Osteocyte (in vitro differentiated cells): ENCODE measurements at regions not wholly inside any gene's neighbourhood (a gene's known extent, or its start where the extent isn't known, plus 50 kb on each side); places are given as distances from the start of the nearest gene placed in this dataset.

ENCODE experiments used
- DNase-seq: peaks from one replicate; pipeline ENCODE4 v3.0.0; 2021; ENCODE audit warnings: mixed read lengths; ENCODE audit not compliant: unreplicated experiment; ENCODE audit errors: extremely low spot score
- H3K27ac Mint-ChIP-seq: one replicate; pipeline ENCODE4 v1.8.0; 2021; ENCODE audit warnings: mild to moderate bottlenecking, mixed read lengths; ENCODE audit not compliant: unreplicated experiment
- H3K27me3 Mint-ChIP-seq: one replicate; pipeline ENCODE4 v1.8.0; 2021; ENCODE audit warnings: mixed read lengths; ENCODE audit not compliant: unreplicated experiment
- H3K36me3 Mint-ChIP-seq: one replicate; pipeline ENCODE4 v1.8.0; 2021; ENCODE audit warnings: mixed read lengths; ENCODE audit not compliant: unreplicated experiment
- H3K4me1 Mint-ChIP-seq: one replicate; pipeline ENCODE4 v1.8.0; 2021; ENCODE audit warnings: mixed read lengths; ENCODE audit not compliant: unreplicated experiment
- H3K4me3 Mint-ChIP-seq: one replicate; pipeline ENCODE4 v1.8.0; 2021; ENCODE audit warnings: mild to moderate bottlenecking, moderate library complexity, mixed read lengths; ENCODE audit not compliant: unreplicated experiment
- H3K9me3 Mint-ChIP-seq: one replicate; pipeline ENCODE4 v1.8.0; 2021; ENCODE audit warnings: mixed read lengths; ENCODE audit not compliant: unreplicated experiment
- TF ChIP-seq, protein P1 (sequence below): fragments of 200-600 bp; sonication (generic); IDR thresholded peaks from 2 replicates; pipeline ENCODE4 v1.5.0; 2021; ENCODE audit warnings: antibody characterized with exemption, mild to moderate bottlenecking, moderate library complexity

DNA sequence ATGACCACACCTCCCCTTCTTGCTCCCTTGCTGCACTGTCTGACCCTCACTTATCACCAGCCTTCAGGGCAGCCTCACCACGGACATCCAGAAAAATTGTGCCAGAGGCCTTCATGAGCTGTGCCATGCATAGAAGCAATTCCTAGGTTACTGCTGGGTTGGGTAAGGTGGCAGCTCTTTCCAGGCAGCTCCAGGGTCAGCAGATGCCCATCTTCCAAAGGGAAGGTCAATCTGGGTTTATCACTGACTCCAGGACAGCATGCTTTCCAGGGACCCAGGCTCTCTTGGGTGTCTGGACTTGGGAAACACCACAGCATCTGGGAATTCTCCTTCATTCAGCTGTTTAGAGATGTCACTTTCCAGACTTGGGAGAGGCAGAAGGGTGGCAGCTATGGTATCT lies 188.9 kb upstream of the CXCL12 start:
- TF ChIP-seq, protein P1, sequence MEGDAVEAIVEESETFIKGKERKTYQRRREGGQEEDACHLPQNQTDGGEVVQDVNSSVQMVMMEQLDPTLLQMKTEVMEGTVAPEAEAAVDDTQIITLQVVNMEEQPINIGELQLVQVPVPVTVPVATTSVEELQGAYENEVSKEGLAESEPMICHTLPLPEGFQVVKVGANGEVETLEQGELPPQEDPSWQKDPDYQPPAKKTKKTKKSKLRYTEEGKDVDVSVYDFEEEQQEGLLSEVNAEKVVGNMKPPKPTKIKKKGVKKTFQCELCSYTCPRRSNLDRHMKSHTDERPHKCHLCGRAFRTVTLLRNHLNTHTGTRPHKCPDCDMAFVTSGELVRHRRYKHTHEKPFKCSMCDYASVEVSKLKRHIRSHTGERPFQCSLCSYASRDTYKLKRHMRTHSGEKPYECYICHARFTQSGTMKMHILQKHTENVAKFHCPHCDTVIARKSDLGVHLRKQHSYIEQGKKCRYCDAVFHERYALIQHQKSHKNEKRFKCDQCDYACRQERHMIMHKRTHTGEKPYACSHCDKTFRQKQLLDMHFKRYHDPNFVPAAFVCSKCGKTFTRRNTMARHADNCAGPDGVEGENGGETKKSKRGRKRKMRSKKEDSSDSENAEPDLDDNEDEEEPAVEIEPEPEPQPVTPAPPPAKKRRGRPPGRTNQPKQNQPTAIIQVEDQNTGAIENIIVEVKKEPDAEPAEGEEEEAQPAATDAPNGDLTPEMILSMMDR: no peak

GRCh38 chr10:44574596-44575480 lies 189.9 kb upstream of the CXCL12 start:
- H3K36me3 Mint-ChIP-seq: no peaks in the 10 kb centered on the region
- H3K9me3 Mint-ChIP-seq: no peaks in the 10 kb centered on the region
- peaks cover 11% of the 10 kb centered on the region for H3K4me1 Mint-ChIP-seq
- H3K27ac Mint-ChIP-seq: no peak overlapping the region
- H3K27me3 Mint-ChIP-seq: no peaks in the 10 kb centered on the region
- no peak overlapping the region for H3K4me3 Mint-ChIP-seq
- TF ChIP-seq, protein P1: no peak
- DNase-seq: peak; percentile 76

More for the DNA sequence above, 188.9 kb upstream of the CXCL12 start:
- Mint-ChIP-seq H3K4me3 (no peak overlapping the region), H3K27ac (no peak overlapping the region), H3K36me3 (no peaks in the 10 kb centered on the region), H3K4me1 (peaks cover 21% of the 10 kb centered on the region), H3K9me3 (no peaks in the 10 kb centered on the region), H3K27me3 (no peaks in the 10 kb centered on the region)
- no peak for DNase-seq

DNA sequence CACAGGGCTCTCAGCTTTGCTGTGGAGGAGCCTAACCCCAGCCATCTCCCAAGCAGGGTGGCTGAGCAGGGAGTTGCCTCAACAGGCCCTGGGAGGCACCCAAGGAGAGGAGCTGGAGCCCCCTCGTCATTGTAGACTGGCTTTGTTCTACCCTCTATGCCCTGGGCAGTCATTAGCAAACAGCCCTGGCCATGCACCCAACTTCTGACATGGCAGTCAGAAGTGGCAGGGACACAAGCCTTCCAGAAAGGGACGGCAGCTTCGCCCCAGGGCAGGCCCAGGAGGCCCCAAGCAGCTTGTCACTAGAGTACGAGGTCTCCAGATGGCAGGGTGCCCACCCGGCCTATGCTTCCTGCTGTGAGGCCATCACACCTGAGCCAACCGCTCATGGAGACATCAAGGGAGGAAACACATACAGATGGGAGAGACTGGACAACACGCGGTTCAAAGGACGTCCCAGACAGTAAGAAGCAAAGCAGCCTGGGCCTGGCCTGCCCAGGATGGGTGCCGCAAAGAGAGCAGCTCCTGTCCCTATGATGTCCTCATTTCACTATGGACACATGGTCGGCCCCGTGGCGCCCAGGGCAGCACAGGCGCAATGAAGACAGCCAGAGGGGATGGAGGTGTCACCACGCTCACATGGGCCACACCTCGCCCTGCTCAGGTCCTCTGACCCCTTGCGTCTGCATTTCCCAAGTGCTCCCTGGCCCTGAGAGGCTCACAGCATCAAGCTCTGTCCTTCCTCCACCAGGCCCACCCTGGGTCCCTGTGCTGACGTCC lies 190.9 kb upstream of the CXCL12 start:
- Mint-ChIP-seq H3K27ac (no peak overlapping the region), H3K36me3 (no peaks in the 10 kb centered on the region), H3K27me3 (no peaks in the 10 kb centered on the region), H3K4me3 (no peak overlapping the region), H3K9me3 (no peaks in the 10 kb centered on the region), H3K4me1 (peaks cover 1% of the 10 kb centered on the region)
- TF ChIP-seq, protein P1: no peak
- peak; percentile 73 for DNase-seq

DNA sequence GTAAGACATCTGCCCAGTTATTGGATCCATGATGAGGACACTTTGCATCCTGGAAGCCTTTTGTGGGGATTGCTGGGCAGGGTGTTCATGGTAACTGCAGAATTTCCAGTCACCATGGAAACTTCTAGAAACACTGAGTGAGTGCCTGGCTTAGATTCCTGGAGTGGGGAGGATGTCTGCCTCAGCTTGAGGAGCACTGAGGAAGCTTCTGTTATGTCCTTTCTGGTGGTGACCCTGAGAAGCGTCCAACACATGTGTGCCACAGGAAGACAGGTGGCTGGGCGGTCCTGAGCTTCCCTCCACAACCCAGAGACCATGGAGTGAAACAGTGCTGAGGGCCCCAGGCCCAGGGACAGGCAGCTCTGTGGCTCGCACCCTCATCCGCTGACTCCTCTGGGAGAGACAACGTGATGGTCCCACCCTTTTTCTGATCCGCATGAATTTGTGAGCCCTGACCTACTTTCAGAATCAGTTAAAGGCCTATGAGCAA lies 191.8 kb upstream of the CXCL12 start:
- TF ChIP-seq, protein P1: no peak
- Mint-ChIP-seq H3K4me1 (peaks cover 5% of the 10 kb centered on the region), H3K4me3 (no peak overlapping the region), H3K9me3 (no peaks in the 10 kb centered on the region), H3K27ac (no peak overlapping the region), H3K36me3 (no peaks in the 10 kb centered on the region), H3K27me3 (no peaks in the 10 kb centered on the region)
- DNase-seq: peak; percentile 64

DNA sequence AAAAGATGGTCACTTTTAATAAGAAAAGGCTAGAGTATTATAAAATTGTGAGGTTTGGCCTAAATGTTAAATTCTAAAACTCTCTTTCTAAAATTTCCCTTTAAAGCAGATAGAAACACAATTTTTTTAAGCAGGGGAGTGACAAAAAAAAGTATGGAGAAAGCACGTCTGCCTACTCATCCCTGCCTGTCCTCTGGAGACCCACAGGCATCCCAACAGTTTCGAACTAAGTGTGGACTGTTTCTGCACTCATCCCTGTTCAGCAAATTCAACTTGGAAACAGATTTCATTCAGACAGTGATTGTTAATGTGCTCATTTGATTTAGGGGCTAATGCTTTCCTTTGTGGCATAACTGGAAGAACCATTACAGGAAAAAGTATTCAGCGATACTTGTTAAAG lies 192.6 kb upstream of the CXCL12 start:
- Mint-ChIP-seq H3K4me3 (no peak overlapping the region), H3K27me3 (no peaks in the 10 kb centered on the region), H3K9me3 (no peaks in the 10 kb centered on the region), H3K27ac (no peak overlapping the region), H3K4me1 (peaks cover 7% of the 10 kb centered on the region), H3K36me3 (no peaks in the 10 kb centered on the region)
- TF ChIP-seq, protein P1: no peak
- no peak for DNase-seq
